GM19324 (cell line): ENCODE measurements at regions not wholly inside any gene's neighbourhood (a gene's known extent, or its start where the extent isn't known, plus 50 kb on each side); places are given as distances from the start of the nearest gene placed in this dataset.
A peak's percentile ranks its signal among the peaks of the same experiment; 100 is the strongest.
"Not testable (repeated sequence)": the region's sequence is repeated elsewhere in the genome, so short reads cannot be mapped to it uniquely, and the experiment has no call there.

Source experiments
- ATAC-seq: cut with Tn5 transposase; IDR thresholded peaks from one replicate; pipeline ENCODE4 v1.9.1; 2021; ENCODE audit warnings: mild to moderate bottlenecking, moderate library complexity; ENCODE audit not compliant: unreplicated experiment, low FRiP score

- ATAC-seq: peak; percentile 43
These were observed 475.5 kb upstream of the ACO1 start for GRCh38 chr9:31908891-31909480.

DNA sequence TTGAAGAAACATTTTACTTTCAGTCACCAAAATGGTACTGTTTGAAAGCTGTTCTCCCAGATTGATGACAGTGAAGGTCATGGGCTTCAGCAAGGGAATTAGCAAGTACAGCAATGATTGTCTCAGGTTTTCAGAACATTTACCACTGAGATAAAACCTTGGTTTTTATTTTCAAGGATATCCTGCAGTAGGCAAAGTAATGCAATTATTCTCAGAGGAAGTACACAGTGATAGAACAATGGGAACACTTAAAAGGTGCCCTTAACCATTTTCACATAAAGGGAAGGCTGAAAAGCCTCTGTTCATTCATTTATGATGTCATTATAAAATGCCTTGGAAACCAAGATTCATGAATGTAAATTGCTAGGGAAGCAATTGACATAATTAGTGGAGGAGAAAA is 471.8 kb upstream of the ACO1 start:
- no peak for ATAC-seq

DNA sequence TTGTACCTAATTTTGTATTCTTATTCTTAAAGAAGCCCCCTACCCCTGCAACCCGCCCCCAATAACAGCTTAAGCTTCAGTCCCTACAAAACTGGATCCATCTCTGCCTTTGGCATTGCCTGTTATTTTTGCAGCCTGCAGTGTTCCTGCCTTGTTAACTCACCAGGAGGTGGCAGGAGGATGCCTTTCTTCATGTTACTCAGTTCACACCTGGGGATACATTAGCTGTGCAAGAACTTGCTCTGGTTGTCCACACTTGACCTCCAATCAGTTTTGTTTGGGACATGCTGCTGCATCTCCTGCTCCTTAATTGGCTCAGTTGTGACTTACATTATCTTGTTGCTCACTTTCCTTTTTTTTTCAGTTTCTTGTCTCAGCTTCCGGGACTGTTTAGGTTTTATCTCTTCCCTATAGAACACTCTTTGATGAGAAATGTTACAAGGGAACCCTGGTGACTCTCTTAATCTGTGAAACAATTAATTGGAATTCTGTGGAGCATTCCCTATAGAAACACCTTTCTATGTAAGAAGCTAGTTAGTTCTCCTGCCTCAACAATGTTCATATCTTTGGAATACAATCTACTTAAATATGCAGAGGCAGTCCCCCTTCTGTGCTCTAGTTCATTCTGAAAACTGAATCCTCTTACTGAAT is 467.7 kb upstream of the ACO1 start:
- no peak for ATAC-seq

DNA sequence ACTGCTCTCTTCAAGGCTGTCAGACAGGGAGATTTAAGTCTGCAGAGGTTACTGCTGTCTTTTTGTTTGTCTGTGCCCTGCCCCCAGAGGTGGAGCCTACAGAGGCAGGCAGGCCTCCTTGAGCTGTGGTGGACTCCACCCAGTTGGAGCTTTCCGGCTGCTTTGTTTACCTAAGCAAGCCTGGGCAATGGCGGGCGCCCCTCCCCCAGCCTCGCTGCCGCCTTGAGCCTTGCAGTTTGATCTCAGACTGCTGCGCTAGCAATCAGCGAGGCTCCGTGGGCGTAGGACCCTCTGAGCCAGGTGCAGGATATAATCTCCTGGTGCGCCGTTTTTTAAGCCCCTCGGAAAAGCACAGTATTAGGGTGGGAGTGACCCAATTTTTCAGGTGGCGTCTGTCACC is 446.7 kb upstream of the ACO1 start:
- ATAC-seq: not testable (repeated sequence)

- ATAC-seq: no peak
These were observed 433.7 kb upstream of the ACO1 start for GRCh38 chr9:31950756-31951155.

DNA sequence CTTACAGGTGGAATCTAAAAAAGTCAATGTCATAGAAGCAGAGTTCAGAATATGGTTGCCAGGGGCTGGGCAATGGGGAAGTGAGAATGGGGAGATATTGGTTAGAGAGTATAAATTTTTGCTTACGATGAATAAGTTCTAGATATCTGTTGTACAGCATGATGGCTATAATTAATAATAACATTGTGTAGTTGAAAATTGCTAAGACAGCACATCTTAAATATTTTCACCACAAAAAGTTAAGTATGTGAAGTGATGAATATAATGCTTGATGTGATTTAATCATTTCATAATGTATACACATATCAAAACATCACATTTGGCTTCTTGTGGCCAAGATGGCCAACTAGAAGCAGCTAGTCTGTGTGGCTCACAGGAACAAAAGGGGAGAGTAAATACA is 425.9 kb upstream of the ACO1 start:
- no peak for ATAC-seq

DNA sequence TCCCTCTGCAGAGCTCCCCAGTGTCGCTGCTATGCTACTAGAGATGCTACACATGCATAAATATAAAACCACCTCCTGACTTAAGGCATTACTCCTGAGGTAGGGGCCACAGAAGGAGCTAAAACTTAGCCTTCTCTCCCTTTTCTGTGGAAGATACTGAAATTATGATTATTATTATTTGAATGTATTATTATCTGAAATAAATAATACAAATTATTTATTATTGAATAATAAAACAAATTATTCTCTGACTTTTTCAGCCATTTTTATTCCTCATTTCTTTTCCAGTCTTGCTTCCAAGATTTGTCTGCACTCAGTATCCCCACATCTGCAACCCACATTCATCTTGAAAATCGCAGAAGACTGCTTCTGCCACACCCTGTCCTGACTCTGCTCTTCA is 414.9 kb upstream of the ACO1 start:
- ATAC-seq: no peak

- no peak for ATAC-seq
These were observed 400.5 kb upstream of the ACO1 start for GRCh38 chr9:31983895-31984294.

DNA sequence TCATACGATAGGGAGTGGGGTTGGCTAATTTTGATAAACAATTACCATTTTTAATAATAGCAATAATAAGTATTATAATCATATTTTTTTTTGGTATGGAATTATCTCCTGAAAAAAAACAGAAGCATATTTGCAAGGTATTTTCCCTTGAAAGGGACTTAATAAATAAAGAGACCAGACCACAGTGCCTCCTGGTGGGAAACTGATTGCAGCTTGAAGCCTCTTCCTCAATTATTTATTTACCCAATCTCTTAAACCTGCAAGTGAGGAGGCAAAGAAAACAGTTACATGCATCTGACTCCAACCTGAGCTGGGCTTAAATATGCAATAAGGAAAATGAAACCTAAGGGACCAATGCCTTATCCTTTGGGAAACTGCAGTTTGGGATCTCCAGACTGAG is 388.1 kb upstream of the ACO1 start:
- no peak for ATAC-seq

- no peak for ATAC-seq
These were observed 379.9 kb upstream of the ACO1 start for GRCh38 chr9:32004431-32005076.

- no peak for ATAC-seq
These were observed 374.1 kb upstream of the ACO1 start for GRCh38 chr9:32010322-32010721.

DNA sequence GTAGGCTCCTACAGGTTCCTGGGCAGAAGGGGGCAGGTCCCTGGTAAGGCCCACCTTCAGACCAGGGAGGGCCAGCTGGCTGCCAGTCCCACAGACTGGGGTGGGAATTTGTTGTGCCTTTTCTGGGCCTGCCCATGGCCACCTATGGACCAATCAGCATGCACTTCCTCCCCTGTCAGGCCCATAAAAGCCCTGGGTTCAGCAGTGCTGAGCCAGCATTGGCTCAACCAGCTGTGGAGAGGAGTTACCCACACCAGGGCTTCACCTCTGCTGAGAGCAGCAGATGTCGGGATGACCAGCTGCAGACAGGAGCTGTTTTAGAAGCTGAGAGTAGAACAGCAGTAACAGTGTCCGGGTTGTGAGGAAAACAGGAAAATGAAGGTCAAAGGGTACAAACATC is 373.4 kb upstream of the ACO1 start:
- ATAC-seq: no peak

DNA sequence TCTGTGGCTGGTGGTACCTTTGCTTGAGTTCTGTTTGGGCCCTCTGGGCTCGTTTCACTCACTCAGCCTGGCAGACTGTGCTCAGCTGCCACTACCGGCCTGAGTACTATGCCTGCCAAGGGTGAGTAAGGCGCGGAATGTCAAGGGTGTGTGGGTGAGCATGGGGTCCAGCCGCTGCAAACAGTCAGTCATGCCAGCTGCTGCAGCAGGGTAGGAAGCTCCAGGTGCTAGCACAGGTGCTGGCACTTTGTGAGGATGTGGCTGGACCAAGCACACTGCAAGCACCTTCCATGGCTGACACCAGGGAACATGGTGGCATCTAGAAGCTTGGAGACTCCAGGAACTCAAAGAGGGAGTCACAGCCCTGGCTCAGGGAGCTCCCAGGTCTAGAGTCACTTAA is 368.6 kb upstream of the ACO1 start:
- ATAC-seq: no peak

- ATAC-seq: no peak
These were observed 338.9 kb upstream of the ACO1 start for GRCh38 chr9:32045513-32045912.

- ATAC-seq: no peak
These were observed 317.2 kb upstream of the ACO1 start for GRCh38 chr9:32067261-32067660.

- no peak for ATAC-seq
These were observed 315.2 kb upstream of the ACO1 start for GRCh38 chr9:32069169-32069813.

DNA sequence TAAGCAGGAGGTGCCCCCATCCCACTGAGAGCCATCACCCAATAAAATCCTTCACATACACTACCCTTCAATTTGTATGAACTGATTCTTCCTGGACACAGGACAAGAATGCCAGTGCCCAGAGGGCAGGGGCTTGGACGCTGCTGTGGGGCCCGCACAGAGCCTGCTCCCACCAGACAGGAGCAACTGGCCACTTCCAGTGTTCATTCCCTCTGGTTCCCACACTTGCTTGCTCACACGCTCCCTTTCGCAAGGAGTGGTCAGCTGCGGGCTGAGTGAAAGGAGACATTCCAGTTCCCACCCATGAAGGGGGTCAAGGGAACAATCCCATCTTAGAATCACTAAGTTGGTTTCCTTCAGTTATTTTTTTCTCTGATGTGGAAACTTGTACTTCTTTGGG is 314.5 kb upstream of the ACO1 start:
- ATAC-seq: no peak

- ATAC-seq: no peak
These were observed 311.9 kb upstream of the ACO1 start for GRCh38 chr9:32072570-32072969.

DNA sequence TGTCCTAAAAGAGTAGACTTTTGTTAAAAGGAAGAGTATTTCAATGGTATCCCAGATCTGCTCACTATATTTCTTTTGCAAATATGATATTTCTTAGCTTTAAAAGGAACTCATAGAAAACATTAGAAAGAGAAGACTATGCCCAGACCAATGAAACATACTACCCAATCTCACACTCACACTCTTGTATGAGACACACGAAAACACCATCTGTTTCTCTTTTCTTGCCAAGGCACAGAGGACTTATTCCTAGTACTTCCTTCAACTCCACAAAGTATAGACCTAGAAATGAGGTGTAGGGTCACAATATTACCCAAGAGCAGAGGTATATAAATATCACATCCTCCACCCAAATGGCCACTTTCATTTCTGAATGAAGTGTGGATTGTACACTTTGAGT is 292.4 kb upstream of the ACO1 start:
- ATAC-seq: no peak

GRCh38 chr9:32117291-32117690 is 267.2 kb upstream of the ACO1 start:
- no peak for ATAC-seq

- ATAC-seq: no peak
These were observed 255.9 kb upstream of the ACO1 start for GRCh38 chr9:32128546-32128945.

GRCh38 chr9:32130709-32131108 is 253.7 kb upstream of the ACO1 start:
- not testable (repeated sequence) for ATAC-seq
